ENCODE measurements at regions not wholly inside any gene's neighbourhood (a gene's known extent, or its start where the extent isn't known, plus 50 kb on each side); places are given as distances from the start of the nearest gene placed in this dataset.

DNA sequence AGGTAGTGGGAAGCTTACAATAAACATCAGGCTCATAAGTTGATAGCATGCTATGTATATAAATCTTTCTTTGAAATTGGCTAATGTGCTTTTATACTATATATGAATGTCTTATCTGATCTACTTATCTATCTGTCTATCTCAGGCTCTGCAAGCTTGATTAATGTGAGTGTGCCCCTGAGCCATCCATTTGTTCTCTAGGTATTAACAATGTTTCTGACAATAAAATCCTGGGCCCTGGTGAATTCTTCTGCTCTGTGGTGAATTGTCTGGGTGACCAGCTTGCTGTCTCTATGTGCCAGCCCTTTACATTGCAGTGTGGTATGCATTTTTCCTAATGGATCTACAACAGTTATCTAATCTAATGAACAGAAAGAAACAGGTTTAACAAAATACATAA is 295.9 kb downstream of the HRH4 start:
- Histone ChIP-seq H3K4me1 (replicated peaks in 1 of 4; ENCODE audit: control insufficient read depth in 3 of 4, insufficient read depth in 4 of 4, low read length in 3 of 4) (no peaks in the 10 kb centered on the region; a peak in 1 of 7 replicates), H3K27me3 (replicated peaks in 1 of 4; ENCODE audit: control insufficient read depth in 3 of 4, extremely low read depth in 1 of 4, insufficient read depth in 3 of 4, low read length in 3 of 4) (no peaks in the 10 kb centered on the region), H2BK20ac (ENCODE audit: low read length) (no peak overlapping the region), H3K4me3 (ENCODE audit: extremely low read depth in 1 of 4, insufficient read depth in 2 of 4, low read depth in 3 of 4, low read length in 4 of 4) (no peak overlapping the region), H4K8ac (ENCODE audit: extremely low read depth, insufficient read depth, low read length) (no peak overlapping the region), H3K79me1 (ENCODE audit: low read depth, low read length) (no peaks in the 10 kb centered on the region), H2BK15ac (ENCODE audit: low read length) (no peak overlapping the region), H3K23ac (ENCODE audit: insufficient read length) (no peak overlapping the region), H3K18ac (ENCODE audit: extremely low read depth, low read length) (no peak overlapping the region), H3K27ac (ENCODE audit: low read depth, low read length) (no peak overlapping the region), H3K14ac (ENCODE audit: insufficient read length) (no peak overlapping the region), H3K9ac (replicated peaks in 1 of 4; ENCODE audit: extremely low read depth in 1 of 4, low read depth in 3 of 4, low read length in 3 of 4) (no peak overlapping the region; a peak in 1 of 7 replicates), H2AK5ac (ENCODE audit: low read depth, low read length) (no peak overlapping the region), H3K56ac (replicated peaks; ENCODE audit: insufficient read length, low read depth, low read length) (no peak overlapping the region), H4K91ac (replicated peaks; ENCODE audit: insufficient read length, low read length) (no peak overlapping the region), H2BK120ac (replicated peaks; ENCODE audit: low read depth, low read length) (no peak overlapping the region), H2BK5ac (ENCODE audit: low read depth, low read length) (no peak overlapping the region), H4K20me1 (replicated peaks in 1 of 2; ENCODE audit: control insufficient read depth in 1 of 2, insufficient read depth in 2 of 2, low read length in 2 of 2) (peaks cover 0 to 2% of the 10 kb centered on the region in 2 experiments), H3K23me2 (ENCODE audit: low read depth, low read length) (no peaks in the 10 kb centered on the region), H2BK12ac (ENCODE audit: low read depth, low read length) (no peak overlapping the region), H4K5ac (ENCODE audit: insufficient read length, low read depth, low read length) (no peak overlapping the region), H3K79me2 (ENCODE audit: control insufficient read depth in 1 of 2, insufficient read depth in 2 of 2, low read length in 2 of 2) (no peaks in the 10 kb centered on the region), H2AFZ (ENCODE audit: low read length) (no peak overlapping the region), H3K4ac (replicated peaks; ENCODE audit: insufficient read length, low read depth, low read length) (no peak overlapping the region), H3K9me3 (ENCODE audit: insufficient read depth in 2 of 2, low read depth in 1 of 2, low read length in 1 of 2) (no peaks in the 10 kb centered on the region), H3K36me3 (ENCODE audit: control insufficient read depth in 2 of 4, insufficient read depth in 4 of 4, low read length in 3 of 4) (no peaks in the 10 kb centered on the region), H3K4me2 (ENCODE audit: insufficient read depth in 1 of 2, low read depth in 2 of 2, low read length in 2 of 2) (no peak overlapping the region)
- DNase-seq (ENCODE audit: low read depth in 1 of 2, low spot score in 2 of 2), result no peak
- TF ChIP-seq ZNF274 (IDR thresholded peaks at IDR 0.05; ENCODE audit: borderline replicate concordance, extremely low read depth, low read length) (no peak), RFX5 (IDR thresholded peaks at IDR 0.05; ENCODE audit: borderline replicate concordance, low read depth, low read length) (no peak), NRF1 (IDR thresholded peaks at IDR 0.05; ENCODE audit: low read depth, low read length) (no peak), POLR2A (IDR thresholded peaks at IDR 0.05; ENCODE audit: control extremely low read depth in 1 of 2, low read depth in 2 of 2, low read length in 2 of 2) (no peak), RBBP5 (IDR thresholded peaks at IDR 0.05; ENCODE audit: borderline replicate concordance, low read depth, low read length) (no peak), SRF (IDR thresholded peaks at IDR 0.05; ENCODE audit: low read depth, low read length) (no peak), CHD2 (IDR thresholded peaks at IDR 0.05; ENCODE audit: low read length) (no peak), MAFK (IDR thresholded peaks at IDR 0.05; ENCODE audit: low read depth, low read length) (no peak), CEBPB (IDR thresholded peaks at IDR 0.05; ENCODE audit: low read depth, low read length) (no peak), SIN3A (conservative IDR thresholded peaks at IDR 0.05 in 1 of 2, IDR thresholded peaks at IDR 0.05 in 1 of 2; ENCODE audit: low read depth in 1 of 2, low read length in 2 of 2) (no peak)
- TF ChIP-seq, protein P1, sequence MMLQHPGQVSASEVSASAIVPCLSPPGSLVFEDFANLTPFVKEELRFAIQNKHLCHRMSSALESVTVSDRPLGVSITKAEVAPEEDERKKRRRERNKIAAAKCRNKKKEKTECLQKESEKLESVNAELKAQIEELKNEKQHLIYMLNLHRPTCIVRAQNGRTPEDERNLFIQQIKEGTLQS (IDR thresholded peaks at IDR 0.05; ENCODE audit: insufficient read depth, low read depth, low read length), result no peak
- ChIA-PET CTCF (ENCODE audit: partially characterized antibody) (interaction anchor here (1.2 kb wide), 1 partner anchor 30 kb away, joined by 4 read pairs; no protein-coding TSS in a partner anchor), POLR2A (ENCODE audit: partially characterized antibody) (no interaction called here)
- no peak for FAIRE-seq
